Upper lobe of left lung (tissue), 4 donors: ENCODE measurements at regions not wholly inside any gene's neighbourhood (a gene's known extent, or its start where the extent isn't known, plus 50 kb on each side); places are given as distances from the start of the nearest gene placed in this dataset.

Experiments
- EP300 ChIP-seq, 4 donors: sonication (generic); formaldehyde crosslinking; IDR thresholded peaks; one replicate each; pipeline ENCODE4 v1.5.1; 2017; ENCODE audit warnings: antibody characterized with exemption in 4 of 4, control low read depth in 2 of 4
- POLR2A ChIP-seq, 4 donors: fragments of 450-650 bp; IDR thresholded peaks; one replicate each; pipeline ENCODE4 v1.5.1; 2016 to 2017; ENCODE audit warnings: antibody characterized with exemption in 4 of 4, mild to moderate bottlenecking in 2 of 4
- POLR2AphosphoS5 ChIP-seq, 2 donors: sonication (generic); formaldehyde crosslinking; IDR thresholded peaks; one replicate each; pipeline ENCODE4 v1.5.1; 2017; ENCODE audit warnings: antibody characterized with exemption in 2 of 2
- TF ChIP-seq, protein P1 (sequence below), 6 experiments: fragments of 450-650 bp in 4 of 6; fragments of 200-600 bp in 2 of 6; sonication (generic) in 2 of 6; IDR thresholded peaks; one replicate each; pipeline ENCODE4 v1.5.1; 2016 to 2019; ENCODE audit warnings: antibody characterized with exemption in 6 of 6

- TF ChIP-seq, protein P1, sequence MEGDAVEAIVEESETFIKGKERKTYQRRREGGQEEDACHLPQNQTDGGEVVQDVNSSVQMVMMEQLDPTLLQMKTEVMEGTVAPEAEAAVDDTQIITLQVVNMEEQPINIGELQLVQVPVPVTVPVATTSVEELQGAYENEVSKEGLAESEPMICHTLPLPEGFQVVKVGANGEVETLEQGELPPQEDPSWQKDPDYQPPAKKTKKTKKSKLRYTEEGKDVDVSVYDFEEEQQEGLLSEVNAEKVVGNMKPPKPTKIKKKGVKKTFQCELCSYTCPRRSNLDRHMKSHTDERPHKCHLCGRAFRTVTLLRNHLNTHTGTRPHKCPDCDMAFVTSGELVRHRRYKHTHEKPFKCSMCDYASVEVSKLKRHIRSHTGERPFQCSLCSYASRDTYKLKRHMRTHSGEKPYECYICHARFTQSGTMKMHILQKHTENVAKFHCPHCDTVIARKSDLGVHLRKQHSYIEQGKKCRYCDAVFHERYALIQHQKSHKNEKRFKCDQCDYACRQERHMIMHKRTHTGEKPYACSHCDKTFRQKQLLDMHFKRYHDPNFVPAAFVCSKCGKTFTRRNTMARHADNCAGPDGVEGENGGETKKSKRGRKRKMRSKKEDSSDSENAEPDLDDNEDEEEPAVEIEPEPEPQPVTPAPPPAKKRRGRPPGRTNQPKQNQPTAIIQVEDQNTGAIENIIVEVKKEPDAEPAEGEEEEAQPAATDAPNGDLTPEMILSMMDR (IDR thresholded peaks at IDR 0.05): no peak
- no peak for TF ChIP-seq POLR2AphosphoS5 (IDR thresholded peaks at IDR 0.05)
- no peak for TF ChIP-seq POLR2A (IDR thresholded peaks at IDR 0.05)
- TF ChIP-seq EP300 (IDR thresholded peaks at IDR 0.05): no peak
Measured at GRCh38 chr5:91839721-91840120, 456.6 kb upstream of the ARRDC3 start.
